Activated T-cell treated with anti-CD3 and anti-CD28 coated beads for 24 hours (primary cell): ENCODE measurements at regions not wholly inside any gene's neighbourhood (a gene's known extent, or its start where the extent isn't known, plus 50 kb on each side); places are given as distances from the start of the nearest gene placed in this dataset.
"Not testable (repeated sequence)": the region's sequence is repeated elsewhere in the genome, so short reads cannot be mapped to it uniquely, and the experiment has no call there.

Experiments
- DNase-seq: peaks from one replicate; pipeline ENCODE4 v3.0.0-alpha.2; 2020; ENCODE audit warnings: low read depth

DNA sequence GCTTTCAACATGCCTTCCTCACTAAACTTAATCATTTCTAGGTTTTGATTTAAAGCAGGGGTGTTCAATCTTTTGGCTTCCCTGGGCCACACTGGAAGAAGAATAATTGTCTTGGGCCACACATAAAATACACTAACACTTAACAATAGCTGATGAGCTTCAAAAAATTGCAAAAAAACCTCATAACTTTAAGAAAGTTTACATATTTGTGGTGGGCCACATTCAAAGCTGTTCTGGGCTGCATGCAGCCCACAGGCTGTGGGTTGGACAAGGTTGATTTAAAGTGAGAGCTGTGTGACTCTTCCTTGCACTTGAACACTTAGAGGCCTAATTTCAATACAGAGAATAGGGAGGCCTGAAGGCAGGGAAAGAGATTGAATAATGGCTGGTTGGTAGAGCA, 598.3 kb downstream of the EFNA5 start:
- no peak for DNase-seq

DNA sequence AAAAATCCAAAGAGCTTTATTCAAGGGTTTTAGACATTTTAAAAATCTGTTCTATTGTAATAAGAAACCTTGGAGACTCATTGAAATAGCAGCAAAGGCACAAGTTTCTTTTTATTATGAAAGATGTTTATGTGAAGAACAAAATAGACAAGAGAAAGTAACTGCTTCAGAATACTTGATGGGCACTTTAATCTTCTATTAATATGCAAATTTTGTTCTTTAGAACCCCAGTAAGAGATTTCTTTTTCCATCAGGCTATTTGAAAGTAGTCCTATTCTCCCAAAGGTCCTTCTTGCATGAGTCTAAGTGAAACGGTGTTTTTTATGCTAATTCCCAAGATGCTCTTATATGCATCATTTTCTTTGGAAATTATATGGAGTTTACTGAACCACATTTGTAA, 602.0 kb downstream of the EFNA5 start:
- DNase-seq = no peak

DNA sequence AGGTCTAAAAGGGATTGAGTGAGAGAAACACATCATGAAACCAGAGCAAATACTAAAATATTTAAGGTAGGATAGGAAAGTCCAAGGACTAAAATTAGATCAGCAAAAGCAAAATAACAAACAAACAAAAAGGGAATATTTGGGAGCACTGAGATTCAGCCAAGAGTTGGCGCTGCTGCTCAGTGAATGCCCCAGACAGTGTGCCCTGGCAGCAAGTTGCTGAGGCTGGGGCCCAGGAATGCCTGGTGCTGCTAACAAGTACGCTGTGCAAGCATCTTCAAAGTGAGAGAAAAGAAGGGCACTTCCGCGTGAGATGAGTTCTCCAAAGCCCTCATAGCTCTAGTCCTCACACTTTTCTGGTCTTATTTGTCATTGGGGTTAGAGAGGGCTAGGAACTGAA, 603.3 kb downstream of the EFNA5 start:
- no peak for DNase-seq

DNA sequence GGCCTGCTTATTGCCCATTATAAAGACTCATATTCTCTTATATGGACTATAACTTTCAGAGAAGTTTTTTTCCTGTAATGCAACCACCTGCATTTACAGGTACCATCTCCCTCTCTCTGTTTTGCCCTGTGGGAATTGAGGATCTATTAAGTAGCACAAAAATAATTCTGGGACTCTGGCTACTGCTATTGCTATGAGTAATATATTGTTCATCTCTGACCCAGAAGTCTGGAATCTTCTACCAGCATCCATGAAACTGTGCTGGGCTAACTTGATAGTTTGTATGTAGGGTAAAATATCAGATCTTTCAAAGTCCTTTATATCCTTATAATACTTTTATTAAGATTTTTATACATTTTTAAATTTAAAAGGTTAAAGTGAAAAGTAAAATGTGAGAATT, 607.2 kb downstream of the EFNA5 start:
- no peak for DNase-seq

DNA sequence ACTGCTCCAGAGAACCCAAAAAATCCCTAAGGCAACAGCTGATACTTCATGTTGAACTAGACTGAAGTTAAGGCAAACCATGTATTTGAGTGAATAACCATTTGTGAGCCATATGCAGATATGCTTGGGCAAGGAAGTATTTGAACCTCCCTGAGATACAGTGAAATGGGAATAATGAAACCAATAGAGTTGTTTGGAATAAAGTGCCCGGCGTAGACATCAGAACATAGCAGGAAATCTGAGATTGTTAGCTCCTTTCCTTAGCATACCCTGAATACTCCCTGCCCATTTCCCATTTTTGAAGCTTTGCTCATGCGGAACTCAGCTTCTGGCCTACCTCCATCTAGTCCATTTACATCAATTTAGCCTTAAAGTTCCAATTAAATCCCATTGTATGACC, 611.9 kb downstream of the EFNA5 start:
- no peak for DNase-seq

DNA sequence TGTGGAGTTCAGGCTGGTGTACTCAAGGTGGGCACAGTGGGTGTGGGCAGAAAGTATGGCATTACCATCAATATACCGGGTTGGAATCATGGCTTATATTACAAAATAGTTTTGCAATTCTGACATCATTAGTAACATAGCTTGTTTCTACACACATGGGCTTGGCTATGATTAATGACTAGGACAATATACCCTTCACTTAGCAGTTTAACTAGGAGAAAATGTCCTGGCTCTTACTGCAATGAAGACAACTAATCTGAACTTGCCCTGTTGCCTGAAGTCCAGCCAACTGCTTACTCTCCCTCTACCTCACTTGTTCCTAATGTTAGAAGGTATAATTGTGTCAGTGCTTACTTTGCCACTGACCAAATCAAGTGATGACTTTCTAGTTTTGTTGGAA, 612.5 kb downstream of the EFNA5 start:
- no peak for DNase-seq

DNA sequence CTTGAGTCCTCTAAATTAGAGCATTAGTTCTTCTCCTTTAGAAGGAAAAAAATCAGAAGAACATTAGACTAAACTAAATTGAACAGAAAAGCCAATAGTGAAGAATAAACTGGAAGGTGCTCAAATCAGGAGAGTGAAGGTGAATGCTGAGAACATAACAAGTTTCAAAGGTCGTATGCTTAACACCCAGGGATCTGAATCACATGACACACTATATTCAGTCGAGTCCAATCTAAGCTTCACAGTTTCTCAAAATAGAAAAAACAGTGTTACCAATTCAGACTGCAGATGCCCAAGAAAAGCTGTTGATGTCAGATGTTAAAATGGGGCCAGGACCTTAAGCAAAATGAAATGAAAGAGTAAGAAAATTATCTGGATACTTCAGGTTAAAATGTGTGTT, 614.5 kb downstream of the EFNA5 start:
- no peak for DNase-seq

DNA sequence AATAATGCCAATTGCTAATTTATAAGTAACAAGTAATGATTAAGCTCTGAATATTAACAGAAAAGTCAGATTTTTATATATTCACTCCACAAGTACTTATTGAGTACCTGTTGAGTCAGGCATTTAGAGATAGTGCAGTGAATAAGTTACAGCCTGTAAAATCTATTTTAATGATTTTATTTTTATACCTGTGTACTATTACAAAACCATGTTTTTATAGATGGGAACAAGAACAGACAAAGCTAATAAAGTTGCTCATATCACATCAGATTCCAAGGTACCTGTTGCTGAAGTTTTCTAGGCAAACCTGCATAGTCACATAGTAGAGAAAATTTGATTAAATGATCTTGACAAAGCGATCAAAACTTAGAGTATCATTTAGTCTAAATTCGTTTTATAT, 623.7 kb downstream of the EFNA5 start:
- DNase-seq = no peak

DNA sequence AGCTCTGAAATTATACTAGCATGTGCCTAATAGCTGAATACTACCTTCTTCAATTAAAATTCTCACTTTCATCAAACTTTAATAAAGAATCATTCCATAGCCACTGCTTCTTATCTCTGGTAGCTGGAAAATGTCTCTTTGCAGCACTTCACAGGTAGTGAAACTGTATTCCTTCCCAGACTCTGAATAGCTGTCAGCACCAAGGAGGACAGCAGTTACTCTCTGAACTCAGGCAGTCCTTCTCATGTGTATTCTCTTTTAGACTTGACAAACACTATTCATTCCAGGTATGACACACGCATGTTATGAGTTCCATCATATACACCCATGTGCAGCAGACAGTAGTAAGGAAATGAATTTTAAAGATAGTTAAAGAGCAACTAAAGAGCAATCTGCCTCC, 627.1 kb downstream of the EFNA5 start:
- DNase-seq = no peak

DNA sequence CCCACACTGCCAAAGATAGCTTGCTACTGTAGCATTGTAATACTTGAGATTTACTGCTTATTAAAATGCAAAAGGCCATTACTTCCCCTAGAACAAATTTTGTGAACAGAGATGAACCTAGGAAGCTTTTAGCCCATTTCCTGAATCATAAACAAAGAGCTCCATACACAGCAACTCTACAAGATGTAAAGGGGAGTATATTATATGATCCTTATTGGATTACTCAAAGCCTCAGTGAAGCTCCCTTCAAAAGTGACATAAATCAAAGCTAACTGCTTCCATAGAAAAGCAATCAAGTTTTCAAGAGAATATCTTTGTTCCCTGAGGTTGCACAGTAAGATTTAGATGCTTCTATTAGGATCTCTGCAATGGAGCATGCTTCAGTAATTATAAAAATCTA, 629.8 kb downstream of the EFNA5 start:
- no peak for DNase-seq

DNA sequence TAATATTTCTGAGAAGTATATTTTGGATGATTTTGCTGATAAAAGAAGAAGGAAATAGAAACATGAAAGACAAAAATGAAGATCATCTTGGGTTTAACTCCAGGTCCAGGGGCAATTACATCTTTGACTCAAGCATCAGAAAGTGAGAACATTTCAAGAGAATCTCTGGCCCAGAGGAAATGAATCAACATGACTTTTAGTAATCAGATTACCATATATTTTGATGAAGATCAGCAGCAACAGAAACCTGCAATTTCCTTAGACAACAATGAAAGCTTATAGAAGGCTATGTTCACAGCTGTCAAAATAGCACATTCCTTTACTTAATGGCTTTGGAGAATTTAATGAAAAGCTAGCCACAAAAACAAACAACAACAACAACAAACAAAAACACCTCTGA, 638.1 kb downstream of the EFNA5 start:
- no peak for DNase-seq

DNA sequence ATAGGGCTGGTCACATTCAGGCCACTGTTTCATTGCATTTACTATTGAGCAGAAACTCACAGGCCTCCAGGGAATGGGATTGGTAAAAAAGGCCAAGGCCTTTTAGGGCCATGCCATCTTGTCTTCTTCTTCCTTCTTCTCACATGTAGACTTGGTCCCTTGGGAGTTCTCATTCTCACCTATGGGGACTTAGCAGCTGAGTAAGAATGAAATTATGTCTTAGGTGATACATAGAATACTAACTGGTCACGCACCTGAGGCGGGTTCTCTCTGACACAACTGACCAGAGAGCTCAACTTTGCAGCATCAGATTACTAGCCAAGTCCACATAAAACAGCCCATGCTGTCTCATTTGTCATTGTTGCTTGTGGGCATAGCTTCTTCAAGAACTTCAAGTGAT, 641.8 kb downstream of the EFNA5 start:
- no peak for DNase-seq

DNA sequence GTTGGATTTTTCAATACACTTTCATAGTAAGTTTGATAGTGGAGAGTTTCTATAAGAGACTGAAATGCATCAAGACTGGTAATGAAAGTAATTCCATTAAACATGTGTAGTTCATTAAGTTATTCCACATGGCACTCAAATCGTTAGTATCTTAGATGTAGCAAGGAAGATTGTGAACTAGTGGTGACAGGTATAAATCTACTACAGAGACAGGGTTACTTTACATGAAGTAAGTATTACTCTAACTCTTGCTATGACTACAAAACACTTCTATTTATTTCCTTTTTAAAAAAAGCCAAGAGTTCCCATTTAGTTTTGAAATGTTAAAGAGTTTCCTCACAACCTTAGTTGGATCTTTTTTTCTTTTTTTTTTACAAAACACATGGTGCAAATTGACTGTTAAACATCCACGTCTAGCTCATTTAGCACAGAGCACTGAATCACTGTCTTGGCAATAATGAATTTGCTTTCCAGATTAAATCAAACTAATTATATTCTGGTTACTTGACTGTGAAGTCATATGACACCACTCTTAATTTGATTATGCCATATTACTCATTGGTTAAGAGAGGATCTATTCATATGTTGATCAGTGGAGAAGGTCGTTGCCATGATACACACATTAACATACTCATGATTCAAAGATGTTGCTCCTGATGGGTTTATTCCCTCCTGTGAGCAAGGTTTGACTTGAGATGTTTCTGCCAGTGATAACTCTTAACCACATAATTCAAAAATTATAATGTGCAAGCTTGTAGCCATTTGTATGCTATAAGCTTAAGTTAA, 644.8 kb downstream of the EFNA5 start:
- DNase-seq = no peak

DNA sequence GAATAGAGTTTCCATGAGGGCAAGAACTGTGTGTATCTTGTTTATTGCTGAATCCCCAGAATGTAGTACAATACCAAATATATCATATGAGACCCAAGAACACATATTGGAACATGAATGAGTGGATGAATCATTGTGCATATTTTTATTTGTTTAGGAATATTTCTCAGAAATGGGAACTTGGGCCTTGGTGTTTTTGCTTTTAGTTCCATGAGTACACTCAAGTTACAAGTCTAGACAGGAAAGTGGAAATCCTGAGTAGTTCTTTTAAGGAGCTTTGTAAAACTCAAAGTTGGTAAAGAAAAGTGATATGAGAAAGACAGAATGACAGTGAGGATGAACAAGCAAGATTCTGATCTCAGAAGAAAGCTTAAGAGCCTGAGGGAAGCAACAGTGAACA, 647.0 kb downstream of the EFNA5 start:
- no peak for DNase-seq

DNA sequence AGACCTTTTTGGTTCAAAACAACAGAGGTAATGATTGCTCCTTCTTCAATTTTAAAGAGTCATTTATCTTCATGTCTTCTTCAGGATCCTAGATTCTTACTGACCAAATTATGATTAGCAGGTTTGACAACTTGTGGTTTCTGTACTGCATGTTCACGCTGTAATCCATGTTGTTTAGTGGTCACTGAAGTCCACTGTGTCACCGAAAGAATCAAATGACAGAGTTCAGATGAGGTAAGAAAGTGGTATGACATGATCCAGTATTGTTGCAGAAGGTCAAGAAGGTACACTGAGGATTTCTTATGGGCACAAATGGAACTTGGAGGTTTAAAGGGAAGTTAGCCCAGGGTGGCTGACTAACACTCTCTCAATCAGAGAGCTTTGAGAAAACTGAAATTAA, 649.2 kb downstream of the EFNA5 start:
- DNase-seq = no peak

DNA sequence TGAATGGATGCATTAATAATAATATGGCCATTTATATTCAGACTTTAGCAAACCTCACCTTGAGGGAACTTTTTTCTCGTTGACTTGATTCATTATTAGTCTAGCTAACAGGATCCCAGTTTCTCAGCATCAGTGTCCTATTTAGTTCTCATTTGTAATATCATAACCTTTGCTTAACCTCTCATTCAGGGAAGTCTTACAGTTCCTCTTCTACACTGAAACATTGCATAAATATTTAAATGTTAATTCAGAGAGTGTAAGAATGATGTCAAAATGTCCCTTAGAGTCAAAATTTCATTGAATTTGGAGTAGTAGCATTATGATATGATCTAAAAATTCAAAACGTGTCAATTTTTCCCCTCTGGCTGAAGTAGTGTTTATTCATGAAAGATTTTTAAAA, 650.1 kb downstream of the EFNA5 start:
- DNase-seq = no peak

DNA sequence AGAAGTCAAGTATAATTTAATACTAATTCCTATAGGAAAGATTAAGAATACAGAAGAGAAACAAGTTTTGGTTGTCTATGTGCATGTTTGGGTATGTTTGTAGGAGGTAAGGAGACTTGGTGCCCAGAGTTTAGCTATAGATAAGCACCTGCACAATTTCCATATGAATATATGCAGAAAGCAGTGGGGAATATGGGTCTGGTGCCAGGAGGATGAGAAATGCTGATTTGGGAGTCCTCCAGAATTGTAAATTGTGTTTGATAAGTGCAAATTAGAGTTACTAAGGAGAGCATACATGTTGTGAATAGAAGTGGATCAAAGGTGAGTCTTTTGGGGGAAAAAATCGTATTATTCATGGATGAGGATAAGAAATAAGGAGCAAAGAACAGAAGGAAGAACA, 653.1 kb downstream of the EFNA5 start:
- no peak for DNase-seq

DNA sequence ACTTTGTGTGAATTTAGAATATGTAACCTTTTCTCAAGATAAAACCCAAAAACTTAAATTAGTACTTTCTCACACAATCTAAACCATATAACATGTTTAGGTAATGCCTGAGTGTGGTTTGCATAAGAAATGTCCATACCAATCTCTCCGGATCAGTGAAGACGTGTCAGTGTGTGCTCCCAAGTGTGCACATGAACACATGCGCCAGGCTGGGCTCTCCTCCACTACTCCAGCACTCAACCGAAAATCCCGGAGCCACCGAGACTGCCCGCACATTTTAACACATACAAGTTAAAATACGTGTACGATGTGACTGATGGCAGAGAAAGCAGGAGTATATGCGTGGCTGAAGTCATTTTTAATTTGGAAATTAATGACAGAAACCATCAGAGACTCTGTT, 658.4 kb downstream of the EFNA5 start:
- no peak for DNase-seq

DNA sequence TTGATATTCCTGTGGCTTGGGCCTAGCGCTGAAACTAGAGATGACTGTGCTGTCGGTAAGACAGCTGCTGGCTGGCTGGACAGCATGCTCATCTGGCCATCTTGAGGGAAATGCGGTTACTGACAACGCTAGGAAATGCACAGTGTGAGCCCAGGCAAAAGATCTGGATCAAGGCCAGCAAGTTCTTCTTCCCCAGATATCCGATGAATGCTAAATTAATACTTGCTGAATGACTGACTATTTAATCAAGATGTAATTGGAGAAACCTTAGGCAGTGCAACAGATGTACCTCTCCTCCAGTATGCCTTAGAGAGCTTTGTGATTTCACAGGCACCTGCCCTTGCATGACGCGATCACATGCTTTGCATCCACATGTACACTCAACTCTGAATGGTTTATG, 659.1 kb downstream of the EFNA5 start:
- DNase-seq = no peak

DNA sequence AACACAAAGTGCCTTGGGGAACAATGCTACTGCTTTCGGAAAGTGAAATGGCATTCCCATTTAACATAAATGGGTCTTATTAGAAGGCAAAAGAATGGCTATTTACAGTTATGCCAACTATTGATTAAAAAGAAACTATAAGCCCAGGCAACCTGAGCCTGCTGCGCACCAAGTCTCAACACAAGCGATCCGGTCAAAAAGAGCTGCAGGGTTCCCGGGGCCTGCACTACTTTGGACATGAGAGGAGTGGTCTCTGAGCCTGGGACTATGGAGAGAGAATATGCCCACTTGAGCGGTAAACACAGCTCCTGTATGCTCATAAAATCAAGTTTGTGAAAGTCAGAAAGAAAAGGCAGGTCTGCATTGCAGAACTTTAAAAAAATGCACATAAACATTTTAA, 660.7 kb downstream of the EFNA5 start:
- DNase-seq = no peak

DNA sequence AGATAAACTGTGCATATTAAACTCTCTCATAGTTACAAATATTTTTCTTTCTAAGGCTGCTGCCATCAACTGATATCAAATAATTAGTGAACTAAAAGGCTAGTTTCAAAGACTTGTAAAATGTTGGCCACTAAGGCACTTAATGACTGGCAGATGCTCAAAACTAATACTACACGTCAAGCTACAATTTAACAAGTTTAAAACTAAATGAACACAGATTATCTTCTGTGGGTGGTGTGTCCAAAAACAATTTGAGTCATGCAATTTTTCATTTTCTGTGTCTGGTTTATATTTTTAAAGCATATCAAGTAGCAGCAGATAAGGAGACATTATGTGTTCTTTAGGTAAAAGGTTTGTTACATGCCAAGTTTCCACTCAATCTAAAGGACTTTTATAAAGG, 665.1 kb downstream of the EFNA5 start:
- no peak for DNase-seq

DNA sequence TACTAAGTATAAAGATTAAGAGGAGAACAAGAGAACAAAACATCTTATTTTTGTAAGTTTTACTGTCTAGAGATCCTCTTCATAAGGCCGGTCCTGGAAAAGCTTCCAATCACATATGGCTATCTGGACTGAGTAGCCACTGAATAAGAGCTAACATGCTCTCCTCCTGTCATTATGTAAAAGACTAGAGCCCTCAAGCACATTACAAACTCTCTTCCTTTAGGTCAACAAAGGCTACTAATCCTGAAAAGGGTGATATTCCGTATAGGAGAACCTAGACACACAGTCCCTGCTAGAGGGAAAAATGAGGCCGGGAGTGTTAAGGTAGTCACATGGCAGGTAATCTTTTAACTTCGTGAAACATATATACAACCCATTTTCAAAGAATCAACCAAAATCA, 665.6 kb downstream of the EFNA5 start:
- DNase-seq = no peak

DNA sequence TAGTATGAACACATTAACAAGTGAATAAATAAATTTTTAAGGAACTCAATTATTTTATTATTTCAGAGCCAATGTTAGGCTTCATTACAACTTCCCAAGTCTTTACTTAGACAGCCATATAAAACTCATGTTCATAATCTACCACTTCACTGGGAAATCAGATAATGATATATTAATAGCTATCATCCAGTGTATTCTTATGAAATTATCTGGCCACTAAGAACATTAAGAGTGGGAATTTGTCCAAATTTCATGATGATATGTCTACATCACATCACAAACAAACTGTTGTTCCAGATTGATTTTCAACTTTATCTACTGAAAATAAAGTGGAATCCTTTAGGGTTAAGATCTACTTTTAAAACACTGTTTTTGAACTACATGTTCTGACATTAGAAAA, 668.6 kb downstream of the EFNA5 start:
- no peak for DNase-seq

DNA sequence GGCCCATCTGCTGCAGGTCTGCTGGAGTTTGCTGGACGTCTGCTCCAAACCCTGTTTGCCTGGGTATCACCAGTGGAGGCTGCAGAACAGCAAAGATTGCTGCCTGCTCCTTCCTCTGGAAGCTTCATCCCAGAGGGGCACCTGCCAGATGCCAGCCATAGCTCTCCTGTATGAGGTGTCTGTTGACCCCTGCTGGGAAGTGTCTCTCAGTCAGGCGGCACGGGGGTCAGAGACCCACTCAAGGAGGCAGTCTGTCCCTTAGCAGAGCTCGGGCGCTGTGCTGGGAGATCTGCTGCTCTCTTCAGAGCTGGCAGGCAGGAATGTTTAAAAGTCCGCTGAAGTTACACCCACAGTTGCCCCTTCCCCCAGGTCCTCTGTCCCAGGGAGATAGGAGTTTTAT, 671.2 kb downstream of the EFNA5 start:
- not testable (repeated sequence) for DNase-seq

DNA sequence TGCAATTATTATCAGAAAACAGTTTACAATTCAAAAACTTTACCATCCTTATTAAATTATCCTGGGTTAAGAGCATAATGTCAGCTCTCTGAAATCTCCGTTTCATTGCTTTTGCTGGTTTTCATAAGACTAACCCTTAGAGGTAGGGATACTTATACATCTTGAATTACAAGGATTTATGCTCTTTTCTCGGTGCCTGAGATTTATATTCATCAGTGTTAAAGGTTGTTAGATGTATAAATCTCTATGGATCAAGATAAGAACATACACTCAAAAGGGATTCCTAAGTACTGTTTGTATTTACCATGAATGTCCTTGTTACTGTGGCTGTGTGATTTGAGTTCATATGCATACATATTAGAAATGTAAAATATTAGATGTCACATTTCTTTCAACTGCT, 684.7 kb downstream of the EFNA5 start:
- DNase-seq = no peak
